Fibroblast of peridontal ligament (primary cell): ENCODE measurements at regions not wholly inside any gene's neighbourhood (a gene's known extent, or its start where the extent isn't known, plus 50 kb on each side); places are given as distances from the start of the nearest gene placed in this dataset.
"Not testable (repeated sequence)": the region's sequence is repeated elsewhere in the genome, so short reads cannot be mapped to it uniquely, and the experiment has no call there.

Experiments used
- DNase-seq: peaks from one replicate; pipeline ENCODE4 v3.0.0-alpha.2; 2010; ENCODE audit errors: extremely low read depth

DNA sequence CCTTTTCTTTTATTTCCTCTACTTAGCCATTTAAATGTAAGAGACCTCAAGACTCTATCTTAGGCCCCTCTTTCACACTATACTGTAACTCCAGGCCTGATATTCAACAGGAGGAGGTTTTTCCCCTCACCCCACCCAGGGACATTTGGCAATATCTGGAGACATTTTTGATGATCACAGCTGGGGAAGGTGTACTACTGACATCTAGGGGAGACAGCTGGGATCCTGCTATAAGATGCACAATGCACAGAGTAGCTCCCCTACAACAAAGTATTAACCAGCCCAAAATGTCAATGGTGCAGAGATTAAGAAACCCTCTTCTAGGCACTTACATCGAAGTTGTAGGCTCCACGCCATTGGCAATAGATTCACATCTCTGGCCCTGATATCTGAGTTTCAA is 517.5 kb upstream of the UBE2E2 start:
- no peak for DNase-seq

GRCh38 chr3:22691407-22691806 is 511.7 kb upstream of the UBE2E2 start:
- DNase-seq: no peak

DNA sequence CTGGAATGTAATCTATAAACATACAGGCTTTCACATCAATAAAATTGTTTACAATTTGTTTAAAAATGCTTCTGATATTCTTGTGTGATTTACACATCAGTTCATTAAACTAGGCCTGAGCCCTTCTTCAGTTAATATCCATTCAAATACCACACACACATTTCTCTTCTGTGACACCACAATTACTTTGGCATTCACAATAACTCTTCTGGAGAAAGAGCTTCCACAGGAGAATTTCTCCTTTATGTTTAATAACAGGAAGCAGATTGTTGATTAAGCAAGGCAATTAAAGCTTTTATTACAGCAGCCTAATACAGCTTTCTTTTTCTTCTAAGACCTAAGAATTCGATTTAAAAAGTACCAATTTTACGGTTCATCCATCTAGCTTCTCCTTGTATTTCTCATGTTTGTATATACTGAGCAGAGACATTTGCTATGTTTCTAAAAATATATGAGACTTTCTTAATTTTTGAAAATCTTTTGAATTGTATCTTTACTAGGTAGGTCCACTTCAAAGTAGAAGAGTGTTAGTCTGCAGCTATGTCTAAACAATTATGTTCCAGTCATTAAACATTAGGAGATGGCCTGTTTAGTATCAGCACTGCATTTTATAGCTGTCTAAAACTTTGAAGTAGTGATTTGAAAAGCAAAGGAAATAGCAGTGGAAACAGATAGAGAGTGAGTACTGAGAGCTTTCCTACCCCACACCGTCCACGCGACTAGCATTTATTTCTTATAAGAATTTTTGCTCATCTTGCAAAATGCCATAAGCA is 511.1 kb upstream of the UBE2E2 start:
- DNase-seq: no peak

DNA sequence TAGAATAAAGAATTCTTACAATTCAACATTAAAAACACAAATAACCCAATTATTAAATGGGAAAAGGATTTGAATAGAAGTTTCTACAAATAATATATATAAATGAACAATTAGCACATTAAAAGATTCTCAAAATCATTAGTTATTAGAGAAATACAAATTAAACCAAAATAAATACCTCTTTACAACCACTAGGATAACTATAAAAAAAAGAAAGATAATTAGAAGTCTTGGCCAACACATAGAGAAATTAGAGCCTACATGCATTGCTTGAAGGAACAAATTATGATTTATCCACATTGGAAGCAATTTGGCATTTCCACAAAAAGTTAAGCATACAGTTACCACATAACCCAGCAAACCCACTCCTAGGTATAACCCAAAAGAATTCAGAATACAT is 502.3 kb upstream of the UBE2E2 start:
- no peak for DNase-seq

GRCh38 chr3:22704166-22704565 is 499.0 kb upstream of the UBE2E2 start:
- DNase-seq: no peak

DNA sequence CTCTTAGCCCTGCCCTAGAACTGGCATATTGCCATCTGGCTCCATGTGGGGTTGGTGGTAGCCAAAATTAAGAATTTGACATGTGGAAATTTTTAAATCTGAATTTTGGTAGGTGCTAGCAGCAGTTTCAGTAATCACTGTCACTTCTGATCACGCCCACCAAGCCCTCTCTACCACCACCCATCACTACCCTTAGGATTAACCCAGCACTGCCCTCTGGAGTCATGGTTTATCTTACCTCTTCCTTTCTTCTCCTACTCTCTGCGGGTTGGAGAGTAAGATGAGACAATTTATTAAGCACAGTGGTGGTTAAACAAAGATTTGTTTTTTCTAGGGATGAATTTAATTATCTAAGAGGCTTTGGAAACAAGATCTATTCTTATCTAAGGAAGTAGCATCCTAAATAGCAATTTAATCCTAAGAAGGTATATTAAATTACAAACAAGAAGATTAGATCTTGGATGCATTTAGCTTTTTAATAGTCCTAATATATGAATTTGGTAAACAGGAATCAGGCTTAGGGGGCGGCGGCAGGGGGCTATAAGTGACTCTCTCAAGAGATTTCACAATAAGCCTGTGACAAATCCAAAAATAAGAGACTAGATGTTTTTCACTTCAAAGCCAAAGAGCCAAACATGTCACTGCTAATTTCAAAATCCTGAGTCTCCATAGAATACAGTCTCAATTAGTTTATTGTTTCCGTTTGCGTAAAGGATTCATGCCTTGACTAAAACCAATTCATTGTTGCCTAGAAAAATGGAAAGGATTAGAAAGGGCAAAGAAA is 498.4 kb upstream of the UBE2E2 start:
- no peak for DNase-seq

- DNase-seq: not testable (repeated sequence)
Observed at GRCh38 chr3:22706922-22707321, 496.2 kb upstream of the UBE2E2 start.

- DNase-seq: peak; percentile 55
Observed at GRCh38 chr3:22713936-22714335, 489.2 kb upstream of the UBE2E2 start.

GRCh38 chr3:22714749-22715148 is 488.4 kb upstream of the UBE2E2 start:
- DNase-seq: no peak

DNA sequence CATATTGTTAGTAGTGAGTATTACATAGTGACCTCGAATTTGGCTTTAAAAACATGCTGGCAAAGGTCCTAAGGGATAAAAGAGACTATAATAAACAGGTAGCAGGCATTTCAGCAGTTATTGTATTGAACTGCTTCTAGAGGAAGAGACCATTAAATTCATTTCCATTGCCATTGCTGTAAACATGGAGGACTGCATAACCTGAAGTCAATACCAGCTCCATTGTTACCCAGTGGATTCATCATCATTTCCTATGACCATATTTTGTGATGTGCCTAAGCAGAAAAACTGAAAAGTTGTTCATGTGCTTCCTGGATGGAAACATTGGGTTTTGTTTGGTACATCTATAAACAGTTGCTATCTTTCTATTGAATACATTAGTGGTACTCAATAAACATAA is 482.5 kb upstream of the UBE2E2 start:
- DNase-seq: no peak

DNA sequence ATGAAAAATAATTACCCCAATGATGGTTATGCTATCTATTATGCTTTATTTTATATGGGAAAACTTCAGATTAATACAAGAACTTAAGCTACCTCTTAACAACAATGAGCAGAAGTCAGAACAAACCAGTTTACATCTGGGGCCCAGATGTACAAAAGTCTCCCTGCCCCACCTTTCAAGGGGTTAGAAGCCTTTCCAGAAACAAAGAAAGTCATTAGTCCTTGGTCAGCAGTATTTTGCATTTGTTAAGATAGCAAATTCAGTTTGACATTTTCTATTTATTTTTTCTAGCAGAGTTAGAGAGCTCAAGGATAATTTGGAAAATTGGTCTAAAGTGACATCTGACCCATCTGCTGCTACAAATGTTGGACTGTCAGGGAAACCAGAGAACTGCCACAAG is 478.7 kb upstream of the UBE2E2 start:
- no peak for DNase-seq

- no peak for DNase-seq
Observed at GRCh38 chr3:22728406-22728805, 474.7 kb upstream of the UBE2E2 start.

DNA sequence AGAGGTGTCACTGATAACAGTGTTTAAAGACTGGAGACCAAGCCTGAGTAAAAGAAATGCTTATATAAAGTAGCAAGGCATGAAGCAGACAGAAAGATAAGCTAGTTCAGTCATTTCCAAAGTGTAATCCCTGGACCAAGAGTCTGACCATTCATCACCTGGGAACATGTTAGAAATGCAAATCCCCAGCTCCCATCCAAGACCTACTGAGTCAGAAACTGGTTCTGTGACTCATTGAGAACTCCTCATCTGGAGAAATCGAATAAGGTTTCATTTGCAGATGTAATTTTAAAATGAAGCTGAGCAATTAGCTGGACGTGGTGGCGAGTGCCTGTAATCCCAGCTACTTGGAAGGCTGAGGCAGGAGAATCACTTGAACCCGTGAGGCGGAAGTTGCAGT is 473.9 kb upstream of the UBE2E2 start:
- DNase-seq: no peak

DNA sequence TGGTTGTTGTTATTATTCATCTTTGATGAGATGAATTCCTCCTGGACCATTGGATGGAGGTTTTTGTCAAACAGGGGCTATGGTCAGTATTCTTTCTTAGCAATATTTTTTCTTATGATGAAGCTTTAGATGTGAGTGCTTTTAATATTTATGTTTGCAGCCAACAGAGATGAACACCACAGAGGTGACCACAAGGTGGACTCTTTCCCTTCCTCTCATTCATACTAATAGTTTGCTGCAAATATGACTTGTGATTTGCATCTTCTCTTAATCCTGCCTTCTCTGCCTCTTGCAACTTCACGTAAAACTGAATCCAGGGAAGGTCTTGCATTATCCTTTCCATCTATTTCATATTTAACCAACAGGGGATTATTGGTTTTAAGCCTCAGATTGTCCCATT is 473.1 kb upstream of the UBE2E2 start:
- no peak for DNase-seq

- no peak for DNase-seq
Observed at GRCh38 chr3:22730701-22731100, 472.4 kb upstream of the UBE2E2 start.

GRCh38 chr3:22731901-22732300 is 471.2 kb upstream of the UBE2E2 start:
- no peak for DNase-seq

- DNase-seq: no peak
Observed at GRCh38 chr3:22732641-22733040, 470.5 kb upstream of the UBE2E2 start.

DNA sequence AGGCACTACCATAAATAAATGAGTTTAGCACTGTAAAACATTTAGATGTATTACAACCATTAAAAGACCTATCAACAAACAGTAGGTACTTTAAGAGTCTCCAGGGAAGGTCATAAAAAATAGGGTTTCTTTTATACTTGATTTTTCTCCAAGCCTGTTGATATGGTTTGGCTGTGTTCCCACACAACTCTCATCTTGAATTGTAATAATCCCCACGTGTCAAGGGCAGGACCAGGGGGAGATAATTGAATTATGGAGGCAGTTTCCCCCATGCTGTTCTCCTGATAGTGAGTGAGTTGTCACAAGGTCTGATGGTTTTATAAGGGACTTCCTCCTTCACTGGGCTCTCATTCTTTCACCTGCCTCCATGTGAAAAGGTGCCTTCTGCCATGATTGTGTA is 468.9 kb upstream of the UBE2E2 start:
- DNase-seq: no peak

GRCh38 chr3:22734756-22735155 is 468.4 kb upstream of the UBE2E2 start:
- DNase-seq: no peak

- no peak for DNase-seq
Observed at GRCh38 chr3:22735373-22735772, 467.8 kb upstream of the UBE2E2 start.

DNA sequence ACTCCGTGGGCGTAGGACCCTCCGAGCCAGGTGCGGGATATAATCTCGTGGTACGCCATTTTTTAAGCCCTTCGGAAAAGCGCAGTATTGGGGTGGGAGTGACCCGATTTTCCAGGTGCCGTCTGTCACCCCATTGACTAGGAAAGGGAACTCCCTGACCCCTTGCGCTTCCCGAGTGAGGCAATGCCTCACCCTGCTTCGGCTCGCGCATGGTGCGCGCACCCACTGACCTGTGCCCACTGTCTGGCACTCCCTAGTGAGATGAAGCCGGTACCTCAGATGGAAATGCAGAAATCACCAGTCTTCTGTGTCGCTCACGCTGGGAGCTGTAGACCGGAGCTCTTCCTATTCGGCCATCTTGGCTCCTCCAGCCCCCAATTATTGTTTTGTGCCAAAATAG is 459.7 kb upstream of the UBE2E2 start:
- DNase-seq: not testable (repeated sequence)

GRCh38 chr3:22745321-22745720 is 457.8 kb upstream of the UBE2E2 start:
- DNase-seq: no peak

DNA sequence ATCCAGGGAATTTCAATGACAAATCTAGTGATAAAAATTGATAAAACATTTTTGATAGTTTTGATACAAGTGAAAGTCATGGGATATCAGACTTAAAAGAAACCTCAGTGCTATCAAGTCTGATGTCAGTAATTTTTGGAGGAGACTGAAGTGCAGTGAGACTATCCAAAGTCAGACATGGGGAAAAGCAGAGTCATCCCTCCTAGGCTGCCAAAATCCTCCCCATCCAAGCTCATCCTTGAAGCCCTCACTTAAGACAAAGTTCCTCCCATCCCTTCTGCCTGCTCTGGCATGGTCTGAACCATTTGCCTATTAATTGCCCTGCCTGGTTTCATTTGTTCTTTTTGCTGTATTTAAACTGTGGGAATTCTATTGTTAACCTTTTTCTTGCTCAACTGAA is 456.9 kb upstream of the UBE2E2 start:
- no peak for DNase-seq
